HPDE6-E6E7 (cell line): ENCODE measurements at regions not wholly inside any gene's neighbourhood (a gene's known extent, or its start where the extent isn't known, plus 50 kb on each side); places are given as distances from the start of the nearest gene placed in this dataset.
"Not testable (repeated sequence)": the region's sequence is repeated elsewhere in the genome, so short reads cannot be mapped to it uniquely, and the experiment has no call there.

Source experiments
- DNase-seq: peaks from one replicate; pipeline ENCODE4 v3.0.0; 2011; ENCODE audit warnings: missing footprints; ENCODE audit errors: extremely low spot score

DNA sequence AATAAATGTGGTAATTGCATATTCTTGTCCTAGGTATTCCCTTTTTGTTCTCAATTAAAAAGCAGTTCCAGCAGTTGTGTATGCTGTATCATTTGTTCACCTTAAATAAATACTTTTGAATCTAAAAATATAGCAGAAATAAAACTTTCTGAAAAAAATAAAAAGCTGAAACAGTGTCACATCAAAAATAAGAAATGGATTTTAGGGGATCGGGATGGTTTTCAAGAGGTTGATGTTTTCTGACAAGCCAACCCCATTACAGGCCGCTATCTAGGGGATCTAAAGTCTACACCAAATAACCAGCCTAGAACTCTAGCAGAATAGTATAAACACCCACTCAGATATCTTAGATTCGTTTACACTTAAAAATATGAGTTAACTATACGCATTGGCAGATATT is 95.4 kb upstream of the MAML3 start:
- no peak for DNase-seq

- no peak for DNase-seq
These were observed 93.3 kb upstream of the MAML3 start for GRCh38 chr4:140247237-140247636.

DNA sequence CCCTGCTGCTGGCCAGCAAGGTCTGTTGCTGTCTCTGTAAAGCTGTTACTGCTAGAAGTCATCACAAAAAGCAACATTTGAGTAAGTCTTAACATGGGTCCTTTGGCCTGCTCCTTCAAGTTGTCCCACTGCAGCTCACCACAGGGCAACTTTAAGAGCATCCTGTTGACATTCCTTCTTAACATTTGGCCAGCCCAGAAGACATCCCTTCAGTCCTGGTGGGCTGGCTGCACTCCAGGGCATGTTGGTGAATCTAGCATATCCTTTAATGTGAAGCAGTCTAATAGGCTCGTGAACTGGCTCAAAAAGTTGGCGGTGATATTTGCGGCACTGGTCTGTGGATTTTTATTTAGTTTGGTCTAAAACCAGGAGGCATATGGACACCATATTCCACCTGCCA is 92.2 kb upstream of the MAML3 start:
- no peak for DNase-seq

DNA sequence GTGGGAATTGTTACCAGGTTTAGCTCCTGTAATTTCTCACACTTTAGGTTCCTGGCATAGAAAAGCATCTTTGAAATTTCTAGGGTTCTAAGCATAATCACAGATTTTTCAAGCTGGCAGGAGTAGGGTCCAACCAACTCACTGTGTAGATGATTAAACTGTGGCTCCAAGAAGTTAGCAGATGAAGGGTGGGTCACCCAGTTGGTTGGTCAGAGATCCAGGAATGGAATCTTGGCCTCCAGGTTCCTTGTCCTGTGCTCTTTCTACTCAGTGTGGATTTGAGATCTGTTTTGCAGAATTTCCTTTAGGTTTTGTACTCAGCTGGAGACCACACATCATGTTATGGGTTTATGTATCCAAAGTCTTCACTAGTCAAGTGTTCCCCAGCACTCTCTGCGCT is 90.3 kb upstream of the MAML3 start:
- no peak for DNase-seq

- no peak for DNase-seq
These were observed 89.3 kb upstream of the MAML3 start for GRCh38 chr4:140243278-140243753.

DNA sequence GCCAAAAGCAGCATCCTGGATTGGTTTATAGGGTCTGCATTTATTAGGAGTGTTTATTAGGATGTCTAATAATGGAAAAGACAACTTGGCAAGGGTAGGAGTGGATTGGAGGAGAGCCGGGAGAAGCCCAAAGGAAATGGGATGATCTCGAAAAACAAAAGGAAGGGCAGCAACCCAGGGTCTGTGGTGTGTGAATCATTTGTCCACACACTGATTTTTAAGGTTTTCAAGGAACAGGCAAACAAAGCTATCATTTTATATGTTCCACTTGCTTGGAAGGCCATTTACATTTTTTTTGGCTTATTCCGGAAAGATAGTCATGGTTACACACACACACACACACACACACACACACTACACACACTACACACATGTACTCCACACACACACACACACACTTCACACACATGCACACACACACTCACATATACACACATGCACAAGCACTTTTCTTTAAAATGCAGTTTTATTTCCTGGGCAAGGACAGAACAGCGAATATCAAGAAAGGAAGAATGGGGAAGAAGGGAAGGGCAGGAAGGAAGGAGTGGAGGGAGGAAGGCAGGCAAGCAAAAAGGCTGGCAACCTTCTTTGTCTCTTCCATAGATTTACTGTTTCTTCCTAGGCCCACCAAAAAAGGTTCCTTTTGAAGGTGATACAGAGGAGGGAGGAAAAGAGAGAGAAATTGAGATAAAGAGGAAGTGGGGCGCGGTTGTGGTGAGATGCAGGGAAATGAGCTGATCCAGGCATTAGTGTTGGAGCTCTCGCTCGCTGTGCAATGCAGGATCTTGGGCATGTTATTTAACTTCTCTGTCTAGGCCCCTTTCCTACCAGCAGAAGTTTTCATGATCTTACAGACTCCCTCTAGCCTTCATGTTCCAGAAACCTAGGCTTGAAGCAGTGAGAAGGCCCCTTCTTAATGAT is 88.6 kb upstream of the MAML3 start:
- no peak for DNase-seq

DNA sequence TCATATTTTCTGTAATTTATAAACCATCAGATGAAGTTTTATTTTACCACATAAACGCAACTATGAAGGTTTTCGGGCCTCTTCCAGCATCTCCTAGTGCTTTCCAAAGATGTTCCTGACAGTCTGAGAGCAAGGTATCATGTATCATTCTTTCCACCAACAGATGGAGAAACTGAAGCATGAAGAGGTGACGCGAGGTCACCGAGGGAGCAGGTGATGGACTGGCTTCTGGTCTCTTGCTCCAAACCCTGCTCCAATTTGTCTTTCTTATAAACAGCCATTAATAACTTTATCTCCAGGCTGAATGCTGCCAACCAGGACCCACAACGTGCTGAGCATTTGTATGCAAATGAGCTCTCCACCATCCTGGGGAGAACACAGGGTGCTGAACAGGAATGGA is 86.3 kb upstream of the MAML3 start:
- no peak for DNase-seq

DNA sequence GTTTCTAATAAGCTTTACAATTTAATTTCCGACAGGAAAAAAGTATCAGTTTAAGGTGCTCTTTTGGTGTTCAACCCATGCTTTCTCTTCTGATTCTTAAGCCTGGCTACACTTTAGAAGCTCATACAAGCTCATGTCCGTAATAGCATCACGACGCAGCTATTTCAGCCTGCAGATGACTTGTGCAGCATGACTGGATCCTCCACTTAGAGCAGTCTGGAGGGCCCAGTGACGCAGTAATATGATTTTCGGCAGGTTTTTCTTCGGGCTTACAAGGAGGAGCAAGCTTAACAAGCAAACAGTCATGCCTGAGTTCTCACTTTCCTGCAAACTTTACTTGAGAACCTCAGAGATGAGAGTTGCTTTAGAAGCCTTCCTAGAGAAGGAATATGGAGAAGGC is 85.3 kb upstream of the MAML3 start:
- no peak for DNase-seq

DNA sequence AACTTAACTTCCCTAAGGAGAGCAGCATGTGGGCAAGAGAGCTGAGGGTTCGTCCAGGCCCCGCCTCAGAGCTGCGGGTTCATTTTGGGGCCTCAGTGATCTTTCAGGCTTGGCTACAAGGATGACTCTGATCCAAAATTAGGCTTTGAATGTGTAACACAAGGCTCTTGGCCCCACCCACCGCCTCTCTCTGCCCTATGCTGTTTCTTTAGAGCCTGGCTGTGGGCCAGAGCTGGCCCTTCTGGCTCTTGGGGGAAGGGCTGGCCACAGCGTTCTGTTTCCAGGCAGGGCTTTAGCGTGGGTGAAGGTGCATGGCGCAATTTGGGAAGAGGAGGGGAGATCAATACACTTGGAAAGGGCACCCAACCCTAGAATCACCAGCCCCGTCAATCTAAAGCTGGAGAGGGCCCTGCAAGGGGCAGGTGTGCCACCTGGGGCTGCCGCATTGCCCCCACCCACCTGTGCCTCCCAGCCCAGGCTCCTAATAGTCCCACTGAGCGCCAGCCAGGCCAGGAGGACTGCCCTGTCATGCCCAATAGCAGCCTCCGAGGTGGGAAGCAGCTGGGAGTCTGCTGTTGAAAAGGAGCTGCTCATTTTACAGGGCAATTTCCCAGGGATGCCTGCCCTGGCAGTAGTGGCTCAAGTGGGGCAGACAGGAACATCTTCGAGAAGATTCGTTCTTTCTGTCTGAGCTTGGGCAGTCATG is 84.5 kb upstream of the MAML3 start:
- DNase-seq, result no peak

DNA sequence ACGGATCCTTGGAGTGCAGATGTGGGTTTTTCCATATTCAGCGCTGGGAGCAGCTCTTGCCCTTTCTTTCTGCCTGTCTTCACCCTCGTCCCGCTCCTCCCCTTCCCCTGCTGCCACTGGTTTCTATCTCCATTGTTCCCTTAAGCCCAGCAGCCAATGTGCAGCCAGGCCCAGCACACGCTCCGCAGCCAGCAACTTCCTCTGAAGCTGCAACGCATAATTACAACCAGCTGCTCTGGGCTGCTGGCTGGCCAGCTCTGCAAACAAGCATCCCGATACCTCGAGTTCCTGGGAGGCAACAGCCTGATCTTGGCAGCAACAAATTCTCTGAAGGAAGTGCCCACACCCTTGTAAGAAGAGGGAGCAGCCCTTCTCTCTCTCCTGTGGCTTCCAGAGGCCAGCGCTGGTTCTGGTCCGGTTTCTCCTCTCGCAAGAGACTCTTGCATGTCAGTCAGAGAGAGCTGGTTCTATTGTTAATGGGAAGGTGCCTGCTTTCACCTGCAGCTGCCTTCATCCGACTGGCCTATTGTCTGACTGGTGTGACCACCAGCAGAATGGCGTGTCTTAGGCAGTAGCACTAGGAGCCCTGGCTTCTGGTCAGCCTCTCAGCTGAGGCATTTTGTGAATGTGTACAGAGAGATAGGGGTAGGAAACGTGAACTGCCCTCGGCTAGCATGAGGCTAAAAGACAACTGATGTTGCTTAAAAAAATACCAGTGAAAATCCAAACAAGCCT is 83.8 kb upstream of the MAML3 start:
- DNase-seq, result no peak

GRCh38 chr4:140236654-140237169 is 82.7 kb upstream of the MAML3 start:
- DNase-seq, result no peak

DNA sequence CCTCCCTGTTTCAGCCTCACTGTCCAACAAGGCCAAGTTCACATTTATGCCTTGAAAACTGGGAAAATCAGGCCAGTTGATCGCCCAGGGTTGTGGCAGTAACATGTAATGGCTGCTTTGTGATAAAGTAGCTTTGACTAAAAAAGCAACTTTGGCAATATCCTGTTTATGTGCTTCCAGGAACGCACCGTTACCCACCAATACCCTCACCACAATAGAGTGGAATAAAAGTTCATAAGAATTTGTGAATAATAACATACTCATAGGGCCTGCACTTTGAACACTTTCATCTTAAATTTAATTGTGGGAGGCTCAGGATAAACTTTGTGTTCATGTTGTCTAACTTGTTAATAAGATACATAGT is 80.7 kb upstream of the MAML3 start:
- DNase-seq, result no peak

DNA sequence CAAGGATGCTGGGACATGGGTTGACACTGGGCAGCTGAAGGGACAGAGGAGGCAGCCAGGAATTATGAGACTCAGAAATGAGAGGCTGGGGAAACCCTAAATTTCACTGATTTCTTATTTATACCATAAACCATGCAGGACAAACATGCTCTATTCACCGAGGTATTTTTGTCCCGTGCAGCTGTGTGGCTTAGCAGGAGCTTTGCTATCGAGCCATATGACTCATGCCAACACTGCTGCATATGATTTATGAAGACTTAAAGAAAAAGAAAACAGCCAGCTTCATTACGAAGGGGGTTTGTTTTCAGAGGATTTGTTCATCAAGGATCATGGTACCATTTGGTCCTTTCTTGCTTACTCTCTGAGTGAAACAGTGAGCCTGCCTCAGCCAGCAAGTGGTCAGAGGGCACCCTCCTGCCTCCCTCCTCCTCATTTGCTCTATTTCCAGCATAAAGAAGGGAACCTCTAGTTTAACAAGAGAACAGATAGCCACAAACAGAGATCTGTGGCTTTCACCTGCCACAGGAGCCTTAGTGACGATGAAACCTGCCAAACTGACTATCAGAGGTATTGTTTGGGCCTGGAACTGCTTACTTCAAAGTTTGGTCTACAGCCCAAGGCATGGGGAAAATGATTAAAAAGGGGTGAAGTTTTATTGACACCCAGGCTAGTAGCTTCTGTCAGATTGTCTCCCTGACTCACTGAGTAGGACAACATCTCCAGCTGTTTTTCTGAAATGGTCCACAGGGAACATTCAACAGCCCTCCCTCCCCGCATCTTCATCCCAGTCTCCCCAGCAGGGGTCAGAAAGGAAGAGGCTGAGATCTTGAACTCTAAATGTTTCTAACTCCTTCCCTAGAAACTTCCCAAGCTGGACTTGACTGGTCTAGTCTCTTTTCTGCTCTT is 80.1 kb upstream of the MAML3 start:
- DNase-seq, result no peak

DNA sequence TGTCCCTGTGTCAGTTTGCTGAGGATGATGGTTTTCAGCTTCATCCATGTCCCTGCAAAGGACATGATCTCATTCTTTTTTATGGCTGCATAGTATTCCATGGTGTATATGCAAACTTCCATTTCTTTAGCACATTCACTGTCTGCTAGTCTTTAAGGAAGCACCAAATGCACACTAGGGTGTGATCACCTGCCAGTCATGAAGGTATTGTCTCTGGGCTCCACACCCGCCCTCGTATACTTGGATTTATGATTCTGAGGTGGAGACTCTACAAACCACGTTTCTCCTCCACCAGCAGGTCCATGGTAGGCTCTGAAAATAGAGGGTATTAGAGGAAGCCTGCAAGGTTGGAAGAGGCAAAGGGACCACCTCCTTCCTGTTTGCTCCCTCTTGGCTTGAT is 75.9 kb upstream of the MAML3 start:
- no peak for DNase-seq

GRCh38 chr4:140227286-140227685 is 73.3 kb upstream of the MAML3 start:
- no peak for DNase-seq

DNA sequence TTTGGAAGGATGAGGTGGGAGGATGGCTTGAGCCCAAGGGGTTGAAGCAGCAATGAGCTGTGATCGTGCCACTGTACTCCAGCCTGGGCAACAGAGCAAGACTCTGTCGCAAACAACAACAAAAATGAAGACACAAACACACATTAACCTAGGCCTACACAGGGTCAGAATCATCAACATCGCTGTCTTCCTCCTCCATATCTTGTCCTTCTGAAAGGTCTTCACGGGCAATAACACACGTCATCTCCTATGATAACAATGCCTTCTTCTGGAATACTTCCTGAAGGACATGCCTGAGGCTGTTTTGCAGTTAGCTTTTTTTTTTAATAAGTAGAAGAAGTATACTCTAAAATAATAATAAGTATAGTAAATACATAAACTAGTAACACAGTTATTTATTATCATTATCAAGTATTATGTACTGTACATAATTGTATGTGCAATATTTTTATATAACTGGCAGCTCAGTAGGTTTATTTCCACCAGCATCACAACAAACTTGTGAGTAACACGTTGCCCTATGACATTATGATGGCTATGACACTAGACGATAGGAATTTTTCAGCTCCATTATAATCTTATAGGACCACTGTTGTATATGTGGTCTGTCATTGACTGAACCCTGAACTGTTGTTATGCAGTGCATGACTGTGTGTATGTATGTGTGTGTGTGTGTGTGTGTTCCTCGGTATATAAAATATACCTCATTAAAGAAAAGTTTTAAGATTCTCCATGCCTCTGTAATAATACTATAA is 69.2 kb upstream of the MAML3 start:
- DNase-seq, result no peak

GRCh38 chr4:140222171-140222570 is 68.2 kb upstream of the MAML3 start:
- no peak for DNase-seq

DNA sequence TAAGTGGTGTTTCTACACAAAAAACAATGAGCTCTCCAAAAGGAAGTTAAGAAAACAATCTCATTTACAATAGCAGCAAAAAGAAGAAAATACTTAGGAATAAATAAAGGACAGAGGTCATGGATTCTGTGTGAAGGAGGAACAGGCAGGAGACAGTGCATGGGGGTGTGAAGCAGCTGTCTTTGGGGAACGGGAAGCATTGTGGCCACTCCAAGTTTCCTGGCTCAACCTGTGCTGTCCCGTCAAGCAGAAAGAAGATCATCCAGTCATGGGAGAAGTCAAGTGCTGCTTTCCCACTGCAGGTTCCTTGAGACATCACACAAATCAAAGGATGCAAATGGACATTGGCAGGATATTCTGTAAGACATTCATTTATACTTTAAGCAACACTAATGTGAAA is 66.1 kb upstream of the MAML3 start:
- DNase-seq, result no peak

DNA sequence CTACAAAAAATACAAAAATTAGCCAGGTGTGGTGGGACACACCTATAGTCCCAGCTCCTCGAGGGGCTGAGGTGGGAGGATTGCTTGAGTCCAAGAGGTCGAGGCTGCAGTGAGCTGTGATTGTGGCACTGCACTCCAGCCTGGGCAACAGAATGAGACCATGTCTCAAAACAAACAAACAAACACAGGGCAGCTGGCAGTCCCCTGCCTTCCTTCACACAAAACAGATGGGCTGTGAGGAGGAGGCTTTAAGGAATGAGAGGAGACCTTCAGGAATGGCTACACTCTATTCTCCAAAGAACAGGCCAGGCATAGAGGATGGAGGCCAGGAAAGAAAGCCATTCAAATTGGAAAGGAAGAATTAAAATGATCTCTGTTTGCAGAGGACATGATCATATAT is 65.6 kb upstream of the MAML3 start:
- no peak for DNase-seq

DNA sequence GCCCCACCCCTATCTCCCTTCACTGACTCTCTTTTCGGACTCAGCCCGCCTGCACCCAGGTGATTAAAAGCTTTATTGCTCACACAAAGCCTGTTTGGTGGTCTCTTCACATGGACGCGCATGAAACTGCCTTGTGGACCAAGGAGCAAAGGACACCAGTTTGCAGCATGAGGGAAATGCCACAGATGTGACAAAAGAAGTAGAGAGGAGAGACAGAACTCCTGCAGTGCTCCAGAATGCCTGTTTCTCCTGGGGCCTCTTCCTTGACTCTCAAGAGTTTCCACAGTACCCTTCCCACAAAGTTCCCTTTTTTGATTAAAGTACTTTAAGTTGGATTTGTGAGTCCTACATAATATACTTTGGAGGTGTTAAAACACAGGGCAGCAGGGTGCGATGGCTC is 65.1 kb upstream of the MAML3 start:
- DNase-seq, result not testable (repeated sequence)
